Caki2 (cell line): ENCODE measurements at regions not wholly inside any gene's neighbourhood (a gene's known extent, or its start where the extent isn't known, plus 50 kb on each side); places are given as distances from the start of the nearest gene placed in this dataset.

Source experiments
- DNase-seq: peaks from one replicate; pipeline ENCODE4 v3.0.0-alpha.2; 2015; ENCODE audit warnings: low read depth
- in situ Hi-C: cut with HindIII; loops from 2 replicates; pipeline ENCODE4 v1.10.0; 2016; ENCODE audit warnings: low sequenced_read_pairs, low pct_unique_long_range_greater_than_20kb, mixed read lengths

GRCh38 chr15:62887113-62887570 lies 155.4 kb upstream of the TPM1 start:
- in situ Hi-C loops, result no loop called here
- DNase-seq, result no peak

- in situ Hi-C loops, result no loop called here
- DNase-seq, result no peak
These were observed 153.9 kb upstream of the TPM1 start for GRCh38 chr15:62888623-62889022.

DNA sequence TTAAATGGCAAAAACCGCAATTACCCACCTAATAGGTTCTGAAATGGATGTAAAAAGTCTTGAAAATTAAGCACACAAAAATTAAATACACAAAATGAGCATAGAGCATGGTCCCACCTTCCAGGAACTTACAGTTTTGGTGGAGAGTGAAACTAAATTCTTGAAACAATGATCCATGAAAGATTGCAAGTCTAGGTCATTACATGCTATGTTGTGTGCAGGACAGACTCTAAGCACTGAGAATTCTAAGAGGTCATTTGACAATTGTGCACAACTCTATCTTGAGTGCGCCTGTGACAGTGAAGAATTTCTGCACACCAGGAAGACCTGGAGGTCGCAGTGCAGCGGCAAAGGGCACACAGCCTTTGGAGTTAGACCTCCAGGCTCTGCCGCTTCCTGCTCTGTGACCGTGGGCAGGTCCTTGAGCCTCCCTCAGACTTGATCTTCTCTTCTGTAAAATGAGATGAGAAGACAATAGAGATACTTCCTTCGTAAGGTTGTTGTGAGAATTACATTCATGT lies 153.3 kb upstream of the TPM1 start:
- in situ Hi-C loops, result no loop called here
- no peak for DNase-seq

- in situ Hi-C loops, result no loop called here
These were observed 152.6 kb upstream of the TPM1 start for GRCh38 chr15:62889734-62890505.

DNA sequence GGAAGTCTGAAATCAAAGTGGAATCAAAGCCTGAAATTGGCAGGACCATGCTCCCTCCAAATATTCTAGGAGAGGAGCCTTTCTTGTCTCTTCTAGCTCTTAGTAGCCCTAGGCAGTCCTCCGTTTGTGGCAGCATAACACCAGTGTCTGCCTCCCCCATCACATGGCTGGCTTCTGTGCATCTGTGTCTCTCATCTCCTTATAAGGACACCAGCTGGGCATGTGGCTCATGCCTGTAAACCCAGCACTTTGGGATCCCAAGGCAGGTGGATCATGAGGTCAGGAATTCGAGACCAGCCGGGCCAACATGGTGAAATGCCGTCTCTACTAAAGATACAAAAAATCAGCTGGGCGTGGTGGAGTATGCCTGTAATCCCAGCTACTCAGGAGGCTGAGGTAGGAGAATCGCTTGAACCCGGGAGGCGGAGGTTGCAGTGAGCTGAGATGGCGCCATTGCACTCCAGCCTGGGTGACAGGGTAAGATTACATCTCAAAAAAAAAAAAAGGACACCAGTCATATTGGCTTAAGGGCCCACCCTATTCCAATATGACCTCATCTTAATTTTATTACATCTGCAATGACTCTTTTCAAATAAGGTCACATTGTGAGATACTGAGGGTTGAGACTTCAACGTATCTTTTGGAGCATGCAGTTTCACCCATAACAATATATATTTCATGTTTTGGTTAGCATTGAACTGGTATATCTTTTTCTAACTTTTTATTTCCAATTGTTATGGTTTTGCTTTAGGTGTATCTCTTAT lies 148.0 kb upstream of the TPM1 start:
- peak; percentile 51 for DNase-seq

More at GRCh38 chr15:62889734-62890505, 152.6 kb upstream of the TPM1 start:
- peak; percentile 55 for DNase-seq

GRCh38 chr15:62895139-62895866 lies 147.2 kb upstream of the TPM1 start:
- DNase-seq, result peak; percentile 89
- in situ Hi-C loops, result no loop called here

More for the DNA sequence above, 148.0 kb upstream of the TPM1 start:
- in situ Hi-C loops, result no loop called here

- in situ Hi-C loops, result no loop called here
- peak; percentile 97 for DNase-seq
These were observed 146.6 kb upstream of the TPM1 start for GRCh38 chr15:62895905-62896316.

DNA sequence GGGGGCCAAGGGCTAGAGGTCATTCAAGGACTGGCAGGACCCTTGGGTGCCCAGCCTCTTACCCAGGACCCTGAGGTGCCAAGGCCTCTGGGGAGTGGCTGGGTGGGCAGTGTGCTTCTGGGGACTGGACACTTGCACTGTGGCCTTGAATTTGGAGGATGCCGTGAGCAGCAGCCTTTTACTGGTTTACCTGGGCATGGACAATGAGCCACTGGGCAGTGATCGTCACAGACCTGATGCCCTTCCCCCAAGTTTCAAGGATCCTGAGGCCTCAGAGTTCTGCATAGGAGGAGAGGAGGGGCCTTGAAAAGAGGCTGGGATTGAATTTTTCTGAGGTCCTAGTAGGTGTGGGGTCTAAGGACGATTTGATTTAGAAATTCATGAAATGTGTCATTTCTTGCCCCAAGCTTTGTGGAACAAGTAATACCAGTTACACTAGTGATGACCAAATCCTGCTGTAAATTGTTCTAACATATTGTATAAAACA lies 146.1 kb upstream of the TPM1 start:
- in situ Hi-C loops, result no loop called here
- no peak for DNase-seq

GRCh38 chr15:62896969-62897486 lies 145.5 kb upstream of the TPM1 start:
- in situ Hi-C loops, result no loop called here
- peak; percentile 98 for DNase-seq

GRCh38 chr15:62897634-62898033 lies 144.9 kb upstream of the TPM1 start:
- in situ Hi-C loops, result no loop called here
- peak; percentile 11 for DNase-seq

DNA sequence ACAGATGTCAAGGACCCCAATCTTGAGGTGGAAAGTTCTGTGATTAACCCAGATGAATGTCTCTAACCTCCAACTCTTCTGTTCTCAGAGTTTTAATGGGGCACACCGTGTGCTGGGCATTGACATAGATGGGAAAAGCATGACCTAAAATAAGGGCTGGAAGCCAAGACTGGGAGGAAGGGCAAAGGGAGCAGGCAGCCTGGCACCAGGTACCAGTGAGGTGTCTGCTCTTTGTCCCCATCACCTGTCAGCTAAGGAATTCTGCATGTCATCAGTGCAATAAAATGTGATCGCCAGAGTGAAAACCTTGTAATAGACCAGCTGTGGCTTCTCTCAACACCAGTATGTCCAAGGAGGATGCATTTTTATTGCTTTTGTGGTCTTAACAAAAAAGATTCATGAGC lies 143.5 kb upstream of the TPM1 start:
- in situ Hi-C loops, result no loop called here

GRCh38 chr15:62900071-62900802 lies 142.3 kb upstream of the TPM1 start:
- no peak for DNase-seq
- in situ Hi-C loops, result no loop called here

More for the DNA sequence above, 143.5 kb upstream of the TPM1 start:
- peak; percentile 39 for DNase-seq

- no peak for DNase-seq
- in situ Hi-C loops, result no loop called here
These were observed 141.5 kb upstream of the TPM1 start for GRCh38 chr15:62901087-62901486.

DNA sequence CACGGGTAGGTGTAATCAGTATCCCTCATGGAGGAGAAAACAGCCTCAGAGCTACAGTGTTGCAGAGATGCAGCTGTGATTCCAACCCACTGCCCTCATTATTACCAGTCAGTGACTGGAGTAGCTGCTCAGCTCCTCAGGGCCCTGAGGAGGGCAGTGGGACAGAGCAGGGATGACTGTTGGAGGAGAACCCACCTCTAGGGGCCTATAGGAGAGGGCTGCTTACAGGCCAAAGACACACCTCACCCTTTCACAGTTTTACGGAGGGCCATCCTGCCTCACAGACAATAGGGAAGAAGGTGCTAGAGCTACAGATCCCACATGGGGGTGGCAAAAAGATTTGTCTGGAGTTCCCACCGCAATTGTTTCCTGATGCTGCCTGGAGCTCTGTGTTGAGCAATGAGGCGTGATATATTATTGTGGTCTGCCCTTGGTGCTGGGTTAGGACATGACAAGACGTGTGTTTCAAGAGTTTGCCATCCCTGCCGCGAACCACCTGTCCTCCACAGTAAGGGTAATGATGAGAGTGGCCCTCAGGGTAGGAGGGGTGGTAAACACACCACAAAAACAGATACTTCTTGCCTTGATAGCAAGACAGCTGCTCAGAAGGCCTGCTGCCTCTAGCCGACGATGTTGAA lies 140.5 kb upstream of the TPM1 start:
- in situ Hi-C loops, result no loop called here
- DNase-seq, result no peak

GRCh38 chr15:62902821-62903220 lies 139.7 kb upstream of the TPM1 start:
- in situ Hi-C loops, result no loop called here
- DNase-seq, result no peak

- in situ Hi-C loops, result no loop called here
- no peak for DNase-seq
These were observed 139.1 kb upstream of the TPM1 start for GRCh38 chr15:62903437-62903836.
